ENCODE measurements at regions not wholly inside any gene's neighbourhood (a gene's known extent, or its start where the extent isn't known, plus 50 kb on each side); places are given as distances from the start of the nearest gene placed in this dataset.

GRCh38 chrX:120021927-120022326 is 55.6 kb downstream of the RHOXF2B start:
- H3K27ac ChIP-seq (ENCODE audit: low read depth), result no peak overlapping the region
- H3K36me3 ChIP-seq (ENCODE audit: insufficient read depth), result no peaks in the 10 kb centered on the region
- 38% methylated on average over 3 of the region's 3 CpGs for WGBS
- no peak for DNase-seq (ENCODE audit: extremely low spot score)
- H3K4me1 ChIP-seq (ENCODE audit: insufficient read depth), result no peaks in the 10 kb centered on the region
- H3K4me3 ChIP-seq (ENCODE audit: low read depth, low read length), result no peak overlapping the region

- no peak for DNase-seq (ENCODE audit: extremely low spot score)
- Histone ChIP-seq H3K4me1 (ENCODE audit: insufficient read depth) (no peaks in the 10 kb centered on the region), H3K27ac (ENCODE audit: low read depth) (no peak overlapping the region), H3K4me3 (ENCODE audit: low read depth, low read length) (no peak overlapping the region), H3K36me3 (ENCODE audit: insufficient read depth) (no peaks in the 10 kb centered on the region)
- 57% methylated on average over 4 of the region's 4 CpGs for WGBS
Observed at GRCh38 chrX:120020305-120020704, 57.2 kb downstream of the RHOXF2B start.

- no peak overlapping the region for H3K27ac ChIP-seq (ENCODE audit: low read depth)
- no peak overlapping the region for H3K4me3 ChIP-seq (ENCODE audit: low read depth, low read length)
- no peaks in the 10 kb centered on the region for H3K36me3 ChIP-seq (ENCODE audit: insufficient read depth)
- 3% methylated on average over 11 of the region's 11 CpGs for WGBS
- no peaks in the 10 kb centered on the region for H3K4me1 ChIP-seq (ENCODE audit: insufficient read depth)
- no peak for DNase-seq (ENCODE audit: extremely low spot score)
Observed at GRCh38 chrX:120016068-120016441, 61.4 kb downstream of the RHOXF2B start.

GRCh38 chrX:120015145-120016067 is 62.1 kb downstream of the RHOXF2B start:
- Histone ChIP-seq H3K4me1 (ENCODE audit: insufficient read depth) (no peaks in the 10 kb centered on the region), H3K4me3 (ENCODE audit: low read depth, low read length) (peak overlapping the region; percentile 33), H3K27ac (ENCODE audit: low read depth) (no peak overlapping the region), H3K36me3 (ENCODE audit: insufficient read depth) (no peaks in the 10 kb centered on the region)
- no peak for DNase-seq (ENCODE audit: extremely low spot score)
- 1% methylated on average over 58 of the region's 58 CpGs for WGBS

- 21% methylated on average over 30 of the region's 30 CpGs for WGBS
- no peak for DNase-seq (ENCODE audit: extremely low spot score)
- Histone ChIP-seq H3K4me1 (ENCODE audit: insufficient read depth) (no peaks in the 10 kb centered on the region), H3K4me3 (ENCODE audit: low read depth, low read length) (peak overlapping the region; percentile 33), H3K36me3 (ENCODE audit: insufficient read depth) (no peaks in the 10 kb centered on the region), H3K27ac (ENCODE audit: low read depth) (no peak overlapping the region)
Observed at GRCh38 chrX:120014354-120015130, 62.9 kb downstream of the RHOXF2B start.

- H3K4me3 ChIP-seq (ENCODE audit: low read depth, low read length), result no peak overlapping the region
- H3K36me3 ChIP-seq (ENCODE audit: insufficient read depth), result no peaks in the 10 kb centered on the region
- DNase-seq (ENCODE audit: extremely low spot score), result no peak
- H3K4me1 ChIP-seq (ENCODE audit: insufficient read depth), result no peaks in the 10 kb centered on the region
- 40% methylated on average over 6 of the region's 6 CpGs for WGBS
- H3K27ac ChIP-seq (ENCODE audit: low read depth), result no peak overlapping the region
Observed at GRCh38 chrX:120001787-120002186, 58.2 kb upstream of the NKAP start.

GRCh38 chrX:120000490-120001246 is 57.1 kb upstream of the NKAP start:
- Histone ChIP-seq H3K4me1 (ENCODE audit: insufficient read depth) (no peaks in the 10 kb centered on the region), H3K27ac (ENCODE audit: low read depth) (no peak overlapping the region), H3K36me3 (ENCODE audit: insufficient read depth) (no peaks in the 10 kb centered on the region), H3K4me3 (ENCODE audit: low read depth, low read length) (peak overlapping the region; percentile 12)
- WGBS, result 4% methylated on average over 32 of the region's 32 CpGs
- DNase-seq (ENCODE audit: extremely low spot score), result no peak

- DNase-seq (ENCODE audit: extremely low spot score), result no peak
- no peaks in the 10 kb centered on the region for H3K4me1 ChIP-seq (ENCODE audit: insufficient read depth)
- no peak overlapping the region for H3K4me3 ChIP-seq (ENCODE audit: low read depth, low read length)
- no peak overlapping the region for H3K27ac ChIP-seq (ENCODE audit: low read depth)
- WGBS, result 4% methylated on average over 20 of the region's 20 CpGs
- no peaks in the 10 kb centered on the region for H3K36me3 ChIP-seq (ENCODE audit: insufficient read depth)
Observed at GRCh38 chrX:119999087-119999634, 55.6 kb upstream of the NKAP start.

- no peaks in the 10 kb centered on the region for H3K36me3 ChIP-seq (ENCODE audit: insufficient read depth)
- no peak overlapping the region for H3K27ac ChIP-seq (ENCODE audit: low read depth)
- no peak for DNase-seq (ENCODE audit: extremely low spot score)
- WGBS, result 12% methylated on average over 4 of the region's 4 CpGs
- H3K4me1 ChIP-seq (ENCODE audit: insufficient read depth), result no peaks in the 10 kb centered on the region
- H3K4me3 ChIP-seq (ENCODE audit: low read depth, low read length), result no peak overlapping the region
Observed at GRCh38 chrX:119997570-119997969, 54.0 kb upstream of the NKAP start.

GRCh38 chrX:119996600-119997524 is 53.3 kb upstream of the NKAP start:
- WGBS, result 9% methylated on average over 13 of the region's 13 CpGs
- Histone ChIP-seq H3K4me1 (ENCODE audit: insufficient read depth) (no peaks in the 10 kb centered on the region), H3K36me3 (ENCODE audit: insufficient read depth) (no peaks in the 10 kb centered on the region), H3K4me3 (ENCODE audit: low read depth, low read length) (no peak overlapping the region), H3K27ac (ENCODE audit: low read depth) (no peak overlapping the region)
- DNase-seq (ENCODE audit: extremely low spot score), result no peak

- Histone ChIP-seq H3K4me3 (ENCODE audit: low read depth, low read length) (no peak overlapping the region), H3K36me3 (ENCODE audit: insufficient read depth) (no peaks in the 10 kb centered on the region), H3K27ac (ENCODE audit: low read depth) (no peak overlapping the region), H3K4me1 (ENCODE audit: insufficient read depth) (no peaks in the 10 kb centered on the region)
- WGBS, result 24% methylated on average over 3 of the region's 3 CpGs
- no peak for DNase-seq (ENCODE audit: extremely low spot score)
Observed at GRCh38 chrX:119996069-119996468, 52.5 kb upstream of the NKAP start.

All from urinary bladder (tissue), 3 donors.